ENCODE measurements at regions not wholly inside any gene's neighbourhood (a gene's known extent, or its start where the extent isn't known, plus 50 kb on each side); places are given as distances from the start of the nearest gene placed in this dataset.

DNA sequence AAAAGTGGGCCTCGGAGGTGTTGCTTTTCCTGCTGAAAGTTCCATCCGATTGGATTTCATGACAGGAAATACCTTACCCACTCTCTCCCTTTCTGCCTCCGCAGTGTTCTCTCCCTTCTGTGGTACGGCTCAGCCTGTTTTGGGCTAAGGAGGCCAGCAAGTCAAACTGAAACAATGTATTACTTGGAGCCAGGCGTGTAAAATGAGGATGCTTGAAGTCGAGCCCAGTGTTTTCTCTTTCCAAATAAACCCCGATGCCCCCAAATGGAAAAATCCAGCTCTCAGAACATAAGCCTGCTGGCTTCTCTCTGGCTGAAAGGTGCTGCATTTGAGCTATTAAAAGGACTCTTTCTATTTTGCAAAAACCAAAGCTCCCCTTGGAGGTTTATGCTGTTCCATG, 124.7 kb downstream of the ZNF664 start:
- no peak overlapping the region for H3K4me3 Mint-ChIP-seq

DNA sequence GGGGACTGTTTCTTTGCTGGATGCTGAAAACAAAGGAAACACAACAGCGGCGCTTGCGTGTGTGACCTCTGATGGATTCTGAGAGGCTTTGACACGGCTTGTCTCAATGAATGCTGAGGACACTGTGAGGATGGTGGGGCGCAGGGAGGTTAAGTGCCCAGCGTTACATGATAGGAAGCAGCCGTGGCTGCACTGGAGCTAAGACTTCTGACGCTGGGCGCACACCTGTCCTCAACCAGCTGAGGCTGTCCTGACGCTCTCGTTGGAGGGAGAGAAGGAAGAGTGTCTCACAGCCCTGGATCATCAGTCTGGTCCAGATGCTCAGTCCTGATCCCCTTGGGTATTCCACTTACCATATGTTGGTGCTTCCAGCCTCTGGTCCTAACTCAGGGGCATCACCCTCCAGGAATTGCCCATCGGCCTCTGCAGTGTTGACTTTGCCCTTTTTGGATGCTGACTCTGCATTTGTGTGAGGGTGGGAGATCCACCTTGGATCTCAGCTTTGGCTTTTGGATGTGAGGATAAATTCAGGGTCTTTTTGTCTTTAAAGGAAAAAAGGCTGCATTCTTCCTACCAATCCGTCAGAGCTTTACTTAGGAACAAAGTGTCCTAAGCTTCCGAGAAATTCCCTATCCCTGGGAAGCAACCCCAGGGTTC, 125.2 kb downstream of the ZNF664 start:
- ChIA-PET CTCF (no interaction called here), POLR2A (interaction anchor here (0.6 kb wide), 1 partner anchor 225 kb away, joined by 3 read pairs; no protein-coding TSS in a partner anchor)
- H3K27ac Mint-ChIP-seq, result no peak overlapping the region
- DNase-seq (no peak), ATAC-seq (no peak)
- peaks cover 6% of the 10 kb centered on the region for H3K27me3 Mint-ChIP-seq
- no peaks in the 10 kb centered on the region for H3K4me1 Mint-ChIP-seq
- no peaks in the 10 kb centered on the region for H3K36me3 Mint-ChIP-seq (ENCODE audit: low read depth)
- H3K9me3 Mint-ChIP-seq (ENCODE audit: low read depth), result no peaks in the 10 kb centered on the region
- no peak overlapping the region for H3K4me3 Mint-ChIP-seq
- intact Hi-C loops (cut with DNase I, micrococcal nuclease), result no loop called here

More for the DNA sequence above, 124.7 kb downstream of the ZNF664 start:
- Mint-ChIP-seq H3K9me3 (ENCODE audit: low read depth) (no peaks in the 10 kb centered on the region), H3K27ac (no peak overlapping the region), H3K27me3 (peaks cover 6% of the 10 kb centered on the region), H3K4me1 (no peaks in the 10 kb centered on the region), H3K36me3 (ENCODE audit: low read depth) (no peaks in the 10 kb centered on the region)
- CTCF ChIA-PET, result no interaction called here
- no peak for ATAC-seq
- POLR2A ChIA-PET, result interaction anchor here (0.6 kb wide), 1 partner anchor 224 kb away, joined by 3 read pairs; no protein-coding TSS in a partner anchor
- intact Hi-C loops (cut with DNase I, micrococcal nuclease), result no loop called here
- DNase-seq, result no peak

DNA sequence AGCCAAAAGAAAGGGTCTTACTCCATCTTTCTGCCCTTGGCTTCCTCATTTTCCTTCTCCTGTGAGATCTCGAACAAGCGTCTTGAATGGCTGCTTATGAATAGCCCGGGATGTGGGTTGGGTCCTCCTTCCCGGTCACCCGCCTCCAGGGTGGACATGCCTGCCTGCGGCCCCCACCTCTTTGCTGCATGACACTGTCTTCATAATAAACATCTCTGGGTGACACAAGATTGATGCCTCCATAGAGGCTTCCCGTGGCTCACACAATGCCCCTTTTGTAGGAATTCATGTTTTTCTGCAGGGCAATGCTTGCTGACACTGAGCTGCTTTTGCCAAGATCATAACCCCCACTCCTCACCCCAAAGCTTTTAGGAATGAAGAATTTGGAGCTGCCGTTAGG, 125.9 kb downstream of the ZNF664 start:
- Mint-ChIP-seq H3K36me3 (ENCODE audit: low read depth) (no peaks in the 10 kb centered on the region), H3K27me3 (peaks cover 6% of the 10 kb centered on the region), H3K4me1 (no peaks in the 10 kb centered on the region), H3K9me3 (ENCODE audit: low read depth) (no peaks in the 10 kb centered on the region), H3K4me3 (no peak overlapping the region), H3K27ac (no peak overlapping the region)
- ATAC-seq, result no peak
- POLR2A ChIA-PET, result no interaction called here
- CTCF ChIA-PET, result no interaction called here
- intact Hi-C loops (cut with DNase I, micrococcal nuclease), result no loop called here
- DNase-seq, result no peak

DNA sequence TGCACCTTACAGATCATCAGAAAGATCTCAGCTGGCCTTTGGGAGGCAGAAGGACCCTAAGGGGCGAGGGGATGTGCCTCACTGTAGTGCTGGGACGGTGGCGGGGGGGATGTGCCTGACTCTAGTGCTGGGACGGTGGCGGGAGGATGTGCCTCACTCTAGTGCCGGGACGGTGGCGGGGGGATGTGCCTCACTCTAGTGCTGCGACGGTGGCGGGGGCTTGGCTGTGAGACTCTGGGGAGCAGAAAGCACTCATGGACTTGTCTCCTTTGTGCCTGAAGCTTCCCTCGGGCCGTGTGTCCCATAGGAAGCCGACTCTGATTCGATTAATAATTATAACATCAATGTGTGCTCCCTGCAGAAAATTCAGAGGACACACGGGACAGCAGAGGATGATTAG, 126.6 kb downstream of the ZNF664 start:
- H3K4me3 Mint-ChIP-seq, result no peak overlapping the region
- H3K27me3 Mint-ChIP-seq, result peaks cover 6% of the 10 kb centered on the region
- DNase-seq (no peak), ATAC-seq (no peak)
- no peak overlapping the region for H3K27ac Mint-ChIP-seq
- H3K36me3 Mint-ChIP-seq (ENCODE audit: low read depth), result no peaks in the 10 kb centered on the region
- no peaks in the 10 kb centered on the region for H3K4me1 Mint-ChIP-seq
- intact Hi-C loops (cut with DNase I, micrococcal nuclease), result no loop called here
- H3K9me3 Mint-ChIP-seq (ENCODE audit: low read depth), result no peaks in the 10 kb centered on the region
- POLR2A ChIA-PET, result no interaction called here
- CTCF ChIA-PET, result no interaction called here

DNA sequence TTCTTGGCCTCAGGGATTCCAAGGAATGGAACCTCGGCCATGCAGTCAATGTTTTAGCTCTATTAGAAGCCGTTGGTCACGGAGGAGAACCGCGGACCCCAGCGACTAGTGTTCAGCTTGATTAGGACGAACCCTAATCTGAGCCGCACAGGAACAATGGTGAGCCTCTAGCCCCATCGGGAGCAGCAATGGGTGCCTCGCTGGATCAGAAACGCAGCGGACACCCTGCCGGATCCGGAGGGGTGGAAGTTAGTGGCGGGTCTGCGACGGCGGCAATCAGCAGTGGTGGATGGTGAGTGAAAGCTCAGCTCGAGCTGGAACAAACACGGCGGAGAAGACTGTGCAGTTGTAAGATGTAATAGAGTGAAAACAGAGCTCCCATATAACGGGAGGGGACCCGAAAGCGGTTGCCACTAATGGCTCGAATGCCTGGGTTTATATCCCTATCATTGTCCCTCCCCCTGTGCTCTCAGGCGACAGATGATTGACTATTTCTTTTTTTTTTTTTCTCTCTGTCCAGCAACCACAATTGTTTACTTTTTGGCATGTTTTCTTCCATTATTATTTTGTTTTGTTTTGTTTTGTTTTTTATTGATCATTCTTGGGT, 127.7 kb downstream of the ZNF664 start:
- DNase-seq, result no peak
- no peaks in the 10 kb centered on the region for H3K36me3 Mint-ChIP-seq (ENCODE audit: low read depth)
- H3K4me1 Mint-ChIP-seq, result no peaks in the 10 kb centered on the region
- no peak overlapping the region for H3K4me3 Mint-ChIP-seq
- intact Hi-C loops (cut with DNase I, micrococcal nuclease), result no loop called here
- peaks cover 6% of the 10 kb centered on the region for H3K27me3 Mint-ChIP-seq
- H3K27ac Mint-ChIP-seq, result no peak overlapping the region
- CTCF ChIA-PET, result no interaction called here
- POLR2A ChIA-PET, result no interaction called here
- H3K9me3 Mint-ChIP-seq (ENCODE audit: low read depth), result no peaks in the 10 kb centered on the region
- no peak for ATAC-seq

DNA sequence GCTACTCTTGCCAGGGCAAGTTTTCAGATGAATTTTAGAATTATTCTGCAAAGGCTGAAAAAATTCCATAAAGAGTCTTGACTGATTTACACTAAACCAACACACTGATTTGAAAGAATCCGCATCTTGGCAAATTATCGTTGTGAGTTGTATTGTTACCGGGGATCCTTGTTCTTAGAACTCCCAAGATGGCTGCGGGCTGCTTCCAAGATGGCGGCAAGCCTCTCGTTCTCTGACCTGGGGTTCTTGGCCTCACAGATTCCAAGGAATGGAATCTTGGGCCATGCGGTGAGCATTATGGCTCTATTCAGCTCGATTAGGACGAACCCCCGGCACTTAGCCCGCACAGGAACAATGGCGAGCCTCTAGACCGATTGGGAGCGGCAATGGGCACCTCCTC, 132.5 kb downstream of the ZNF664 start:
- CTCF ChIA-PET, result no interaction called here
- Mint-ChIP-seq H3K4me3 (no peak overlapping the region), H3K27ac (no peak overlapping the region), H3K4me1 (no peaks in the 10 kb centered on the region), H3K27me3 (no peaks in the 10 kb centered on the region), H3K9me3 (ENCODE audit: low read depth) (no peaks in the 10 kb centered on the region), H3K36me3 (ENCODE audit: low read depth) (no peaks in the 10 kb centered on the region)
- POLR2A ChIA-PET, result no interaction called here
- ATAC-seq, result no peak
- intact Hi-C loops (cut with DNase I, micrococcal nuclease), result no loop called here
- DNase-seq, result no peak

DNA sequence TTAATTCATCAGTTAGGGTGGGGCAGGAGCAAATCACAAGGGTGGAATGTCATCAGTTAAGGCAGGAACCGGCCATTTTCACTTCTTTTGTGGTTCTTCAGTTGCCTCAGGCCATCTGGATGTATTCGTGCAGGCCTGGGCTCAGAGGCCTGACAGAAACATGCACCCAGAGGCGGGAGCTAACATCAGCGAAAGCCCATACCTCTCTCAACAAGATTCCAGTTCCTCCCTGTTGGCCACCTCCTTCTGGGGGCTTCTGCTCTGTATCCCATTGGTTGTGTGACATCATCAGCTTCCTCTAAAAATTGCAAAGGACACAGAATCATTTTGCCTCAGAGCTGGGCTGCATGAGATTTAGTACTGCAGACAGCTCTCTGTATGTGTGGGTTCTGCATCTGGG, 134.3 kb downstream of the ZNF664 start:
- intact Hi-C loops (cut with DNase I, micrococcal nuclease), result no loop called here

DNA sequence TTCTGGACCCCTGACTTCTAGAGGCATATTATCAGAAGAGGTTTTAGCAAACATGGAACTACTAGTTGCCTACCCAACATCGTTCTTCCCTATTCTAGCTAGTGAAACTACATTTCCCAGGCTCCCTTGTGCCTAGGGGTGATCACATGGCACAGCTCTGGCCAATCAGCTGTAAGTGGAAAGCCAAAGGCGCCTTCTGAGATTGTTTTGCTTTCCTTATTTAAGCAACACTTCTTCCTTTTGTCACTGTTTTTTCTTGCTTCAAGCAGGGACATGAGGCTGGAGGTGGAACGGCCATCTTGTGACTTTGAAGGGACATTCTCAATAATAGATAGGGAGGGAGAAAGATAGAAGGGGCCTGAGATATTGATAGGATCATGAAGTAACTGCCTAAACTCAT, 136.7 kb downstream of the ZNF664 start:
- no peak overlapping the region for H3K27ac Mint-ChIP-seq
- CTCF ChIA-PET, result no interaction called here
- POLR2A ChIA-PET, result no interaction called here
- no peak overlapping the region for H3K4me3 Mint-ChIP-seq
- no peaks in the 10 kb centered on the region for H3K4me1 Mint-ChIP-seq
- peak; percentile 35 for DNase-seq
- no peaks in the 10 kb centered on the region for H3K9me3 Mint-ChIP-seq (ENCODE audit: low read depth)
- peak; percentile 66 for ATAC-seq
- intact Hi-C loops (cut with DNase I, micrococcal nuclease), result no loop called here
- no peaks in the 10 kb centered on the region for H3K36me3 Mint-ChIP-seq (ENCODE audit: low read depth)
- H3K27me3 Mint-ChIP-seq, result peaks cover 2% of the 10 kb centered on the region

More for the DNA sequence above, 134.3 kb downstream of the ZNF664 start:
- Mint-ChIP-seq H3K27ac (no peak overlapping the region), H3K9me3 (ENCODE audit: low read depth) (no peaks in the 10 kb centered on the region), H3K36me3 (ENCODE audit: low read depth) (no peaks in the 10 kb centered on the region), H3K27me3 (peaks cover 2% of the 10 kb centered on the region), H3K4me3 (no peak overlapping the region), H3K4me1 (no peaks in the 10 kb centered on the region)
- ATAC-seq, result no peak
- ChIA-PET CTCF (no interaction called here), POLR2A (no interaction called here)
- DNase-seq, result no peak

DNA sequence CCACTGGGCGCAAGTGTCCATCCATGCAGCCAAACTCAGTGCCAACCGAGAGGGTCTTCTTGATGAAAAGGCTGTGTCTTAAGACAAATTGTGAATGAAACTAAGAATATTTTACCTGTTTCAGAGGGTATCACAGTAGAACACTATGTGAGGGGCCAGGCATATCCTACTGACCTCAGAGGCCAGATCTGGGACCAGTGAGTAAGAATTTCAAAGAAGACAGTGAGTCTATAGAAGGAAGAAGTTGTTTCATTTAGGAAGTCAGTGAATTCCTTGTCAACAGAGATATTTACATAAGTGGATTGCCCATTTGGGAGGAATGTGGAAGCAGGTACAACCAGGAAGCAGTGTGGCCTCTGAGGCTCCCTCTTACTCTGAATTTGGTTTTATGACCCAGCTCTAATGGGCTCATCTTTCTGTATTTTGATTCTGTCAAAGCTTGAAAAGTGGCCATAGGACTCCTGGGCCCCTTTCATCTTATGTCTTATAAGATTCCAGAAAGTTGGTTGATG, 137.4 kb downstream of the ZNF664 start:
- H3K9me3 Mint-ChIP-seq (ENCODE audit: low read depth), result no peaks in the 10 kb centered on the region
- intact Hi-C loops (cut with DNase I, micrococcal nuclease), result no loop called here
- H3K4me1 Mint-ChIP-seq, result no peaks in the 10 kb centered on the region
- H3K27ac Mint-ChIP-seq, result no peak overlapping the region
- peaks cover 2% of the 10 kb centered on the region for H3K27me3 Mint-ChIP-seq
- no peaks in the 10 kb centered on the region for H3K36me3 Mint-ChIP-seq (ENCODE audit: low read depth)
- no peak for DNase-seq
- CTCF ChIA-PET, result no interaction called here
- no peak for ATAC-seq
- POLR2A ChIA-PET, result no interaction called here
- no peak overlapping the region for H3K4me3 Mint-ChIP-seq

DNA sequence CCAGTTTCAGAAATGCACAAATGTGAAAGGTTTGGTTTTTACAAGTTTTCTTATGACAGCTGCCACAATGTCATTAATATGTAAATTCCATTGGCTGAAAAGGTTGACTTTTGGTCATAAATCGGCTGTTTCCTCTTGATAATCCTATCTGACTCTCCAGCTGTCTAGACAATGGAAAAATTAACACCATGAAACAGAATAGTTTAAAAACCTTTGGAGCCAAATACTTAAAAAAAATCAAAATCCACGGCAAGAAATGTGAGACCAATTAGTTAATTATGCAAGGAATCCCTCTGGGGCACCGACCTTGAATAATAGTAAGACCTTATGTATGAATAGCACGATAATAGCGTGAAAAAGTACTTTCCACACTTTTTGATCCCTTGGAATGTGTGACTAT, 138.0 kb downstream of the ZNF664 start:
- CTCF ChIA-PET, result no interaction called here
- no peaks in the 10 kb centered on the region for H3K36me3 Mint-ChIP-seq (ENCODE audit: low read depth)
- H3K9me3 Mint-ChIP-seq (ENCODE audit: low read depth), result no peaks in the 10 kb centered on the region
- no peak for ATAC-seq
- no peak overlapping the region for H3K27ac Mint-ChIP-seq
- DNase-seq, result no peak
- intact Hi-C loops (cut with DNase I, micrococcal nuclease), result no loop called here
- no peaks in the 10 kb centered on the region for H3K4me1 Mint-ChIP-seq
- POLR2A ChIA-PET, result no interaction called here
- H3K27me3 Mint-ChIP-seq, result peaks cover 2% of the 10 kb centered on the region
- H3K4me3 Mint-ChIP-seq, result no peak overlapping the region

DNA sequence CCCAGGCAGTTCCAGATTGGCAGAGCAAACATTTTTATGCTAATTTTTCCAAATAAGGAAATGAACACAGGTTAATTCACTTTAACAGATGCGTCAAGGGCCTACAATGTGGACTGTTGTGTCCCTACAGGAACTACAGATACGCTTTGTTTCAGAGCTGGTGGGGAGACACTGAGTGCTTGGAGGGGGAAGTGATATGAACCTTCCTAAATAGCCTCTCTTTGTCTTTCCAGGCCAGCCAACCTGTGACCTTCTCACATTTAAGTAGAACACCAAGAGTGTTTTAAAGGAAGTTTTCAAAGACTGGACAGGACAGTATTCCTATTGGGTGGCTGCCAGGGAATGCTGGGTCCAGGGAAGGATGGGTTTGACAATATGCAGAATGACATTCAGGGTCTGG, 141.3 kb downstream of the ZNF664 start:
- DNase-seq (no peak), ATAC-seq (no peak)
- Mint-ChIP-seq H3K27me3 (peaks cover 4% of the 10 kb centered on the region), H3K36me3 (ENCODE audit: low read depth) (no peaks in the 10 kb centered on the region), H3K9me3 (ENCODE audit: low read depth) (no peaks in the 10 kb centered on the region), H3K4me3 (no peak overlapping the region), H3K4me1 (no peaks in the 10 kb centered on the region), H3K27ac (no peak overlapping the region)
- ChIA-PET CTCF (no interaction called here), POLR2A (no interaction called here)
- intact Hi-C loops (cut with DNase I, micrococcal nuclease), result no loop called here

DNA sequence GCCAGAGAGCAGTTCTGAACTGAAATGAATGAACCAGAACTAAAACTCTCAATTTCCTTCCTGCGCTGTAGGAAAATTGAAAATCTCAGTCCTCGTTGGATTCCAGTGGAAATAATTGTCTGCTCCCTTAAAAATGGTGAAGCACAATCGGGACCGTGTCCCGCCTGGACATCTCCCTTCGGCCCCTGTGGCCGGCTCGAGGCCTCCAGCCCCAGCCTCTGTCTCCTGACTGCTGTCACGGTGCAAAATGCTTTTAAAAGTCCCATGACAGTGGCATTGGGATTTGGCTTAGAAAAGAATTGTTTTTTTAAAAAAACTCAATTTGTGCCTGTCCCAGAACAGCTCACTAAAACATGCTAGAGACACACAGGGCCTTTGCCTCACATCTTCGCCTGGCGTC, 142.5 kb downstream of the ZNF664 start:
- peaks cover 4% of the 10 kb centered on the region for H3K27me3 Mint-ChIP-seq
- H3K36me3 Mint-ChIP-seq (ENCODE audit: low read depth), result no peaks in the 10 kb centered on the region
- ChIA-PET CTCF (no interaction called here), POLR2A (interaction anchor here (0.6 kb wide), 1 partner anchor 227 kb away, joined by 3 read pairs; no protein-coding TSS in a partner anchor)
- H3K9me3 Mint-ChIP-seq (ENCODE audit: low read depth), result no peaks in the 10 kb centered on the region
- no peak overlapping the region for H3K27ac Mint-ChIP-seq
- DNase-seq (no peak), ATAC-seq (no peak)
- H3K4me3 Mint-ChIP-seq, result no peak overlapping the region
- no peaks in the 10 kb centered on the region for H3K4me1 Mint-ChIP-seq
- intact Hi-C loops (cut with DNase I, micrococcal nuclease), result no loop called here
